Mucosa of stomach (tissue), 1 donor: ENCODE measurements at regions not wholly inside any gene's neighbourhood (a gene's known extent, or its start where the extent isn't known, plus 50 kb on each side); places are given as distances from the start of the nearest gene placed in this dataset.

ENCODE experiments used
- H3K27me3 ChIP-seq: one replicate; pipeline ENCODE4 v1.7.0; 2013; ENCODE audit warnings: mild to moderate bottlenecking, low read length; ENCODE audit not compliant: control insufficient read depth, insufficient read depth
- H3K36me3 ChIP-seq: one replicate; pipeline ENCODE4 v1.7.0; 2013; ENCODE audit warnings: low read length; ENCODE audit not compliant: control insufficient read depth, insufficient read depth
- H3K4me1 ChIP-seq: one replicate; pipeline ENCODE4 v1.7.0; 2013; ENCODE audit warnings: mild to moderate bottlenecking, low read length; ENCODE audit not compliant: control insufficient read depth, insufficient read depth
- H3K4me3 ChIP-seq: one replicate; pipeline ENCODE4 v1.7.0; 2013; ENCODE audit warnings: low read length
- H3K9ac ChIP-seq: one replicate; pipeline ENCODE4 v1.7.0; 2013; ENCODE audit warnings: mild to moderate bottlenecking, low read length, moderate library complexity
- H3K9me3 ChIP-seq: one replicate; pipeline ENCODE4 v1.7.0; 2013; ENCODE audit warnings: mild to moderate bottlenecking, low read length, moderate library complexity; ENCODE audit not compliant: control insufficient read depth
- donor health status: Pancreatic carcinoma.

DNA sequence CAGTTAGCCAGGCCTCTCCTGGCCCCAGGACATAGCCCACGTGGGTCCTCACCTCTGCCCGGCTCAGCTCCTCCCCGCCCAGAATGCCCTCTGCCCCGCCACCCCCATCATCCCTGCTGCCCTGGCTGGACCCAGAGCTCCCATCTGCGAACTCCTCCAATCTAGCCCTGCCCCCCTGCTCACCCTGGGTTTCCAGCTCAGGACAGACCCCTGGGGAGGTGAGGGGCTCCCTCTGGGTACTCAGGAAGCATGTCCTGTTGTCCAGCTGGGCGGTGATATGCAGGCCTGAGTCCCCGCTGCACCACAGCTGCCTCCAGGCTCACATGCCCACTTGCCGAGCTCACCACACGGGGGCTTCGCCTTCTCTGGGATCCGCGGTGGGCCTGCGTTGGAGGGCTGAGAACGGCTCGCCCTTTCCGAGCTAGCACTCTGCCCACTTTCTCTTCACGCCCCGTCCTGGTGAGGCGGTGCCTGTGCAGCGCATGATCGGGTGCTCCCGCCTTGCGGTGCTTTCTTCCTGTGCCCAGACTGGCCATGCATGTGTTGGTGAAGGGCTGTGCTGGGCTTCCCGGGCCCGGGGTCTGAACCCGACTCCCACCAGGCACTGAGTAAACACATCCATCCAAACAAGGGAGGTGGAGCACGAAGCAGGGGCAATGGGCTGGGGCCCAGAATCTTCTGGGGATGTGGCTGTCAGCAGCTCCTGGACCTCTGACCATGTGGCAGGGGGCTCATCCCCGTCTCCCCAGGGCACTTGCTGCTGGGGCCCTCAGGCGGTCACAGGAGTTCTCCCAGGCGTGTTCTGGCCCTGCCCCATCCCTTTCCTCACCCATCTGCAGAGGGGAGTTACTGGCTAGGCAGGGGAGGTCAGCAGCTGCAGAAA is 74.3 kb downstream of the RGS12 start:
- Histone ChIP-seq H3K4me3 (no peak overlapping the region), H3K9ac (no peak overlapping the region), H3K27me3 (no peaks in the 10 kb centered on the region), H3K9me3 (no peaks in the 10 kb centered on the region), H3K36me3 (no peaks in the 10 kb centered on the region), H3K4me1 (peaks cover 12% of the 10 kb centered on the region)

DNA sequence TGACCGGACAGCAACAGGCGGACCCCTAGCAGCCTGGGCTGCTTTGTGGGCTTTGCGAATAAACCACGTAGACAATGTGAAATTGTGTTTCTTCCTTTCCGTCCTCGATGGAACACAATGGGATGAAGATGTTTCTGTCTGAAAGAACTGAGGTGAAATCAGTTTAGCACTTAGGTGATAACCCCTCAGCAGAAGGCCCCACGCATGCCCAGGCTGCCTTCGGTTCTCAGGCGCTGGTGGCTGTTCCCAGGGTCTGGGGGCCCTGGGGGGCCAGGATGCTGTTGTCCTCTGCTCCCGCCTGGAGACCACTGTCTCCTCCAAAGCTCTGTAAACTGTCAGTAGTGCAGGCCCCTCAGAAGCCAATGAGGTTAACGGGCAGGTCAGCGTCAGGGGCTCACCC is 73.9 kb upstream of the HGFAC start:
- no peaks in the 10 kb centered on the region for H3K36me3 ChIP-seq
- no peaks in the 10 kb centered on the region for H3K9me3 ChIP-seq
- no peaks in the 10 kb centered on the region for H3K27me3 ChIP-seq
- peaks cover 12% of the 10 kb centered on the region for H3K4me1 ChIP-seq
- H3K4me3 ChIP-seq, result no peak overlapping the region
- H3K9ac ChIP-seq, result no peak overlapping the region

DNA sequence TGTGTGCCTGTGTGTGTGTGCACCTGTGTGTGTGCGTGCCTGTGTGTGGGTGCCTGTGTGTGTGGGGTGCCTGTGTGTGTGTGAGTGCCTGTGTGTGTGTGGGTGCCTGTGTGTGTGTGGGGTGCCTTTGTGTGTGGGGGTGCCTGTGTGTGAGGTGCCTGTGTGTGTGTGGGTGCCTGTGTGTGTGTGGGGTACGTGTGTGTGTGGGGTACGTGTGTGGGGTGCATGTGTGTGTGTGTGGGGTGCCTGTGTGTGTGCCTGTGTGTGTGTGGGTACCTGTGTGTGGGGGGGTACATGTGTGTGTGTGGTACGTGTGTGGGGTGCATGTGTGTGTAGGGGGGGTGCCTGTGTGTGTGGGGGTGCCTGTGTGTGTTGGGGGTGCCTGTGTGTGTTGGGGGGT is 73.4 kb upstream of the HGFAC start:
- H3K9ac ChIP-seq, result no peak overlapping the region
- no peaks in the 10 kb centered on the region for H3K9me3 ChIP-seq
- H3K4me3 ChIP-seq, result no peak overlapping the region
- H3K36me3 ChIP-seq, result no peaks in the 10 kb centered on the region
- H3K4me1 ChIP-seq, result peaks cover 12% of the 10 kb centered on the region
- H3K27me3 ChIP-seq, result no peaks in the 10 kb centered on the region

DNA sequence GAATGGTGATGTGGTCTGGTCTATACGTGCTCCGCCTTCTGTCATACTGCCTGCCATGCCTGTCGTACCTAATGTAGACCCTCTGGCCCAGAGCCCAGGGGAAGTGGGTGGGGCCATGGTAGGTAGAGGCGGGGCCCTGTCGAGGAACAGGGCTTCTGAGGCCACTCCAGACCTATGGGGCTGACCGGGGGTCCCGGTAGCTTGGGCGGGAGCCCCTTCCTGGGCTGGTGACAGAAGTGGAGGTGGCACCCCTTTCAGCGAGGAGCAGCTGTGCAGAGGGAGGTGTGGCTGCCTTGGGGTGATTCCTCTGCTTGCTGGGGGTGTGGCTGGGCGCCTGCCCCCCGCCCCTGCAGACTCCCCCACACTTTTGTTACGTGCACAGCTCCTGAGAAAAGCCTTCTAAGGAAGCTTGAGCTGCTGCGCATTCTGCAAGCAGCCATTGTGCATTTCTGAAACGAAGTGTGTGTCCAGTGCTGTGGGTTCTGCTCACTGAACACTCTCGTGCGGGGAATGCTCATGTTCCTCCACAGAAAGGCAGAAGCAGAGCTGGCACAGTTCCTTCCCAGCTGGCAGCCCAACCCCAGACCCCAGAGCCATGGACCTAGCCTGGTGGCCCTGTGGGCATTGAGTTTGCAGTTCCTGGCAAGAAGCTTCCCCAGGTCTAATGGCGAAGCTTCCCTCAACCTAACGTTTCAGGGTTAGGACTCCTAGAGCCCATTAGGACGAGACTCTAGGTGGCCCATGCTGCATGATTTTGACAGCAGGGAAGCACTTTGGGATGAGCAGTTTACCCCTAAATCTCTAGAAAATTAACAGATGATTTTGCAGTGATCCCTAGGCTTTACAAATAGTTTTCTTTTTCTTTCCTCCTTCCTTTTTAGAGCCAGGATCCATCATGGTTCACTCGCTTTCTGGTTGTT is 72.7 kb upstream of the HGFAC start:
- no peak overlapping the region for H3K4me3 ChIP-seq
- H3K9ac ChIP-seq, result no peak overlapping the region
- H3K9me3 ChIP-seq, result no peaks in the 10 kb centered on the region
- no peaks in the 10 kb centered on the region for H3K36me3 ChIP-seq
- H3K4me1 ChIP-seq, result peaks cover 12% of the 10 kb centered on the region
- H3K27me3 ChIP-seq, result no peaks in the 10 kb centered on the region

DNA sequence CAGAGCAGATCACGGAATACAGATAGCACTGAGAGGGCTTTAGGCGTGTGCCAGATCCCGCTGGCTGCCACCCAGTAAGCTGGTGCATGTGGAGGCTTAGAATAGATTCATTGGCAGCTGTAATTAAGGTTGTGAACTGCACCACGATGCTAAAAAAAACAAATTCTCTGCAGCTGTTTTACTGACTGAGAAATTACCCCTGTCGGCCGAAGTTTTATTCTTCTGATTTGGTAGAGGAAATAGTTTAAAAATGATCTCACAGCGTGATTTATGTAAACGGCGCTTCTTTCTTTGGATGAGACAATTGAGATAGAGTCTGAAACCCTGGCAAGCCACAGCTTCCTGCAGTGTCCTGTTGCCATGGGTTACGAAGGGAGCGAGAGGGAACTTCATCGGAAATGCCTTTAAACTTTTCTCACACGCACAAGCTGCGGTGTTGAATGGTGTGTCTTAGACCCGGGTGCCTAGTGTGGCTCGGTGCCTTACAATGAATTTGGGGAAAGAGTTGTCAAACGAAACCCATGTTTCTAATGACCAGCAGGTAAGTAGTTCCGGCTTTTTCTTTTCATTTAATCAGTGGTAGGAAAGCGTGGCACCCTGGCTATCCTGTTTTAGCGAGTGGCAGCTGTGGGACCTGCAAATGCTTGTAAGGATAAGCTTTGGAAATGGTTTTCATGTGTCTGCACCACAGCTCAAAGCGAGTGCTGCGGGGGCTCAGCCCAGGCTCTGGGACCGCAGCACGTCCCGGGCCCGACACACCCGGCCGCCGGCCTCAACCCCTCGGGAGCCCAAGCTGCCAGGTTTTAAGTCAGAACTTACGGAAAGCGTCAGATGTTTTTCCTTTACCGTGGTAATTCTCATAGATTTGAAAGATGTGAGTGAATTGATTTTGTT is 71.7 kb upstream of the HGFAC start:
- Histone ChIP-seq H3K4me3 (no peak overlapping the region), H3K9me3 (no peaks in the 10 kb centered on the region), H3K27me3 (no peaks in the 10 kb centered on the region), H3K36me3 (no peaks in the 10 kb centered on the region), H3K9ac (no peak overlapping the region), H3K4me1 (peaks cover 12% of the 10 kb centered on the region)

DNA sequence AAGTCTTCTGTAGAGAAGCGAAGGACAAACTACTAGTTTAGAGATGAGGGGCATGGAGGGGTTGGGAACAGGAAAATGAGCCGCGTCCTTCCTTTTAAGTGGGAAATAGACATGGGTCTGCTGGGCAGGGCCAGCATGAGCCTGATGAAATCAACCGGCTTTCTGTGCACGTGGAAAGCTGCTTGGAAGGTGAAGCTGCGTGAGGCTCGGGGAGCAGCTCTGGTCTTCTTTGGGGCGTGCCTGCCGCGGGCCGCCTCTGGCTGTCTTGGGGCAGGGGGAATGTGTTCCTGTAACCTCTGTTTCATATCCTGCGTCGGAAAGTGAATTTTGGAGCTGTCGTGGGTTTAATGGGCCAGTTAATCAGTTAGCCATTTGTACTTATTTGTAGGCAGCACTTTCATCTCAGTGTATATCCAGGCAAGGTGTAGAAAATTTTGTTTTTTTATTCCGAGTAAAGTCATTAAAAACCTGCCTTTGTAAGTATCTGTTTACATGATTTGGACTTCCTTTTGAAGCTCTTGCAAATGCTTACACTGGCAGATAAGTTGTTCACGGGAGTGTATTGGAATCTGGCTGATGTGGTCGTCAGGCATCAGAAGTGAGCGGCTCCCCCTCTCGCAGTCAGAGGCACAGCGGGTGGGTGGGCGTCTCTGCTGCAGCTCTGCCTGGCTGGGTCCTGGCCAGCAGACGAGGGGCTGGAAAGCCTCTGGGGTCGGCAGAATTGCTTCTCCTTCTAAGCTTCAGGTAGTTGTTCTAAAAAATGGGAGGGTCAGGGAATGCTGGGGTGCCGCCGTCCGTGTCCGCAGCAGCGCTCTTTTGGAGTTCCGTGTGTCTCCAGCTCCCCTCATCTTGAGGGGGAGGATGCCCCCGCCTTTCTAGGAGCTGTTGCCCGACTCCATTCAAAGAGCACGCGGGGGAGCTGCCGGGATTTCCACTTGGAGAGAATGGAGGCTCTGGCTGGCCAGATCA is 70.5 kb upstream of the HGFAC start:
- Histone ChIP-seq H3K4me1 (peaks cover 12% of the 10 kb centered on the region), H3K9ac (no peak overlapping the region), H3K9me3 (no peaks in the 10 kb centered on the region), H3K27me3 (no peaks in the 10 kb centered on the region), H3K4me3 (no peak overlapping the region), H3K36me3 (no peaks in the 10 kb centered on the region)

DNA sequence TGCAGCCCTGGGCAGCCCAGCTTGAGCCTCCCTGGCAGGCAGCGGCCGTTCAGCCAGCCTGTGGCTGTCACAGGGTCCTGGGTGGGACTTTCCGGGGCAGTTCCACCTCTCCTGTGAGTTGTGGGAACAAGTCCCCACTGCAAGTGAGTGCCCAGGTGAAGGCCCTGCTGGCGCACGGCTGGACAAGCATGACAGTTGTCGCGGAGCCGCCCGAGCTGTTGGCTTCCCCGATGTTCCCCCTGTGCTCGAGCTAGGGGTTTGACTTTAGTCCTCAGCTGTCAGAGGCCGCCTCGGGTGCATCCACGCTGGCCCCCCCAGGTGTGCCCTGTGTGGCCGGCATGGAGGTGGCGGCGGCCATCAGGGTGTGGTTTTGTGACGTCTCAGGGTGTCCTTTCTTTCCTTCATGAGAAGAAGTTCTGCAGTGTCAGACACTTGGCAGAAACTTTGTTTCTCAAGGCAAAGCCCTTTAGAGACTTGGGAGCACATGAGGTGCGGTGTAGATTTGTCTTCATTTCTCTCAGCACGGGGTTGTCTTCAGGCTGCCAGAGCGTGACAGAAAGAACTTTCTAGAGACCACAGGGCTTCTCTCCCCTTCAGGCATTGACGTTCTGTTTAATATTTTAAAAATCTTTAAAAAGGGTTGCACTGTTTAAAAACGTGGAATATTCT is 69.4 kb upstream of the HGFAC start:
- no peak overlapping the region for H3K4me3 ChIP-seq
- no peaks in the 10 kb centered on the region for H3K36me3 ChIP-seq
- no peaks in the 10 kb centered on the region for H3K27me3 ChIP-seq
- no peak overlapping the region for H3K9ac ChIP-seq
- peaks cover 12% of the 10 kb centered on the region for H3K4me1 ChIP-seq
- no peaks in the 10 kb centered on the region for H3K9me3 ChIP-seq

DNA sequence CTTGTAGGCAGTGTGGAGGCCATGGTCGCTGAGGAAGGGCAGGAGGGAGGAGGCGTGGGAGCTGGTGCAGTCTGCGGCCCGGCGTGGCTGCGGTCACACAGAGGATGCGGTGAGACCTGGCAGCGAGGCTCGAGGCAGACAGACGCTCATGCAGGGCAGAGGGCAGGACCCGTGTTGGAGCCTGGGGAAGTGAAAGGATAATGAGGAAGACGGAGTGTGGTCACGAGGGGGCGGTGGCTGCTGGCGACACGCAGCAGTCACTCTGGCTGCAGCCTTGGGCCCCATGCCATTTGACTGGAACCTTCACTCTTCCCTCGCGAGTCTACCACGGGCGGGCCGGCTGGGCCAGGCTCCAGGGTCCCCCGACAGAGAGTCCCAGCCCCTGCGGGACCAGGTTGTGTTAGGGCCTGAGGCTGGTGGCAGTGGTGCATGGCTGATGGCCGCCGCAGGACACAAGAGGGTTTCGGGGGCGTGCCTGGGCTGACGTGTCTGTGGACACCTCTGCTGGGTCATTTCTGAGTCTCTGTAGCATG is 68.8 kb upstream of the HGFAC start:
- no peaks in the 10 kb centered on the region for H3K36me3 ChIP-seq
- H3K4me1 ChIP-seq, result peaks cover 12% of the 10 kb centered on the region
- no peak overlapping the region for H3K4me3 ChIP-seq

DNA sequence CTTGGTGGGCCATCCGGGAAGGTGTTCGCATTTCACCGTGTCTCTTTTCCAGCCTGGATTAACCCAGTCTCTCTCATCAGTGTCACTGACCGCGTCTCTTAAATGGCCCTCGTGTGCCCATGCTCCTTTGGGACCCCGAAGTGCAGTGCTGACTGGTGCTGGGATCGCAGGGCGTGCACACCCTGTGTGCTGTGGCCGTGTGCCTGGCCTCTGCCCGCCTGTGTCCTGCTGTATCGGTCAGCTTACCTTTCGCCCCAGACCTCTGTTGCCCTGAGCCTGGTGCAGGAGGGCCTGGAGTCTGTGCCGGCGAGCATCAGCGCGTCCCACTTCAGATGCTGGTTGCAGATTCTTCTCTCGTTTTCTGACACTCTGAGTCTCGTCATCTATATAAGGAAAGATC is 68.3 kb upstream of the HGFAC start:
- no peak overlapping the region for H3K4me3 ChIP-seq
- no peaks in the 10 kb centered on the region for H3K36me3 ChIP-seq
- H3K27me3 ChIP-seq, result no peaks in the 10 kb centered on the region
- no peaks in the 10 kb centered on the region for H3K9me3 ChIP-seq
- peaks cover 12% of the 10 kb centered on the region for H3K4me1 ChIP-seq
- no peak overlapping the region for H3K9ac ChIP-seq

More for the DNA sequence above, 68.8 kb upstream of the HGFAC start:
- H3K9me3 ChIP-seq, result no peaks in the 10 kb centered on the region
- H3K27me3 ChIP-seq, result no peaks in the 10 kb centered on the region
- H3K9ac ChIP-seq, result no peak overlapping the region

DNA sequence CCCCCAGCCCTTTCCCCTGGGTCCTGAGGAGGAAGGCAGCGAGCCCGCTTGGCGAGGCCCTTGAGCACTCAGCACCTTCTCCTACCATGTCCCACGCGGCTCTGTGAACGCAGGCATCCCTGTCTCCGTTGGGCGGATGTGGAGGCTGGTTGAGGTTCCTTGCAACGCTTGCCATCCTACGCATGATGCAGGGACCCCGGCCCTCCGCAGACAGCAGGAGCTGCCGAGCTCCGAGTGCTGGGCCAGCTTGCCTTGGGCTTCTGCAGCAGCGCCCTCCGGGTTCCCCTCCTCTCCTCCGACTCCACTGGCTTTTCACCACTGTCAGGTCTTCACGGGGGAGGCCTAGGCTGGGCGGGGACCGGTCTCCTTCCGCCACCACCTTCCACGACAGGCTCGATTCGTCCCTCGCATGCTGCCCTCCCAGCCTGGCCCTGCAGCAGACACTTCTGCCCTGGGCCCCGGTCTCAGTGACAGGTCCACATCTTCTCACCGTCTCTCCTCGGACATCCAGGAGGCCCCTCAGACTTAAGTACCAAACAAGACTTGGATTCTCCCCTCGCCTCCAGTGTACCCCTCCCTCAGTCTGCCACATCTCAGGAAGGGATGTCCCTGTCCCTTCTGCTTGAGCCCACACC is 67.6 kb upstream of the HGFAC start:
- H3K27me3 ChIP-seq, result no peaks in the 10 kb centered on the region
- H3K9ac ChIP-seq, result no peak overlapping the region
- H3K9me3 ChIP-seq, result no peaks in the 10 kb centered on the region
- H3K36me3 ChIP-seq, result no peaks in the 10 kb centered on the region
- H3K4me1 ChIP-seq, result peaks cover 6% of the 10 kb centered on the region
- no peak overlapping the region for H3K4me3 ChIP-seq
